ENCODE measurements at regions not wholly inside any gene's neighbourhood (a gene's known extent, or its start where the extent isn't known, plus 50 kb on each side); places are given as distances from the start of the nearest gene placed in this dataset.

DNA sequence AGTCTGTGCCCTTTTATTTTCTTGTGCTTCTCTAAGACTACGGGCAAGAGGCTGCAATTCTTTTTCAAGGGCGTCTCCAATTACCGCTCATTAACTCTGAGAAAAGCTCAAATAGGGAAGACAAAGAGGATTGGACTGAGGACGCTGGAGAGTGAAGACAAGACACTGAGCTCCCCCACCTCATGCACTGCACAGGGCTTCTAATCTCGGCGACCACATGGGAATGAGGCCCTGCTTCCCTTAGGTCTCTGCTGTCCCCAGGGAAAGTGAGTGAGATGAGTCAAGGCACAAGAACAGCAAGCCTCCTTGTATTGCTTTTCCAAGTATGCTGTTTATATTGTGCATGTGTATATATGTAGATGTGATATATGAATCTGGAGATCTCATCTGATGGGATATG is 392.2 kb upstream of the CFAP20DC start:
- no peak for DNase-seq

DNA sequence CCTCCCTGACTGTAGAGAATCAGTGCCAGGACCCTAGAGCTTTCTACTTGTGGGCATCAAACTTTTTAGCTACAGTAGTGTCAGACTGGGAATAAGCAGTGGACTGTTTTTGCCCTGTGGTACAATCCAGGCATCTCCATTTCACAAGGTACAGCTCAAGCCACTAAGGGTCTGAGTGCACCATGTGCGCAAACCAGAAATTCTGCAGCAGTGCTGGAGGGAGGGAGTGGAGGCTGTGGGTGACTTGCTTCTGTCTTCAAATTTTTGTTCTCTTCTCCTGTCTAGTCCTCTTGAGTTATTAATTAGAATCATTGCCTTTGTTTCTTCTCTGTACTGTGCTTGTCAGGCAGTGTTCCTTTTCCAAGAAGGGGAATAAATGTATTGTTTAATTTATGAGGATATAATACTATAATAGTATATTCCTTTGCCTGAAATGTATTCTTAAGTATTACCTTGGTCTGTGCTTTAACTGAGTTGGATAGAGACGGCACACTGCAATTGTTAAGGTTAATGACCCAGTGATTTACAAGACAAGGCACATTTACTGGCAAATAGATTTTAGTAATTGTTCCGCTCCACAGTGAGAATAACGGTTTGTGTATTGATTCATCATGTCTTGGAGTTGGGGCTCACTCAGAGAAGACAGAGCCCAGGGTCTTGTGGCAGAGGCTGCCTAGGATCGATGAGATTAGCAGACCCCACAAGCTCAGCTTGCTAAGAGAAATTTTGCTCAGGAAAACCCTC is 390.6 kb upstream of the CFAP20DC start:
- DNase-seq: no peak

DNA sequence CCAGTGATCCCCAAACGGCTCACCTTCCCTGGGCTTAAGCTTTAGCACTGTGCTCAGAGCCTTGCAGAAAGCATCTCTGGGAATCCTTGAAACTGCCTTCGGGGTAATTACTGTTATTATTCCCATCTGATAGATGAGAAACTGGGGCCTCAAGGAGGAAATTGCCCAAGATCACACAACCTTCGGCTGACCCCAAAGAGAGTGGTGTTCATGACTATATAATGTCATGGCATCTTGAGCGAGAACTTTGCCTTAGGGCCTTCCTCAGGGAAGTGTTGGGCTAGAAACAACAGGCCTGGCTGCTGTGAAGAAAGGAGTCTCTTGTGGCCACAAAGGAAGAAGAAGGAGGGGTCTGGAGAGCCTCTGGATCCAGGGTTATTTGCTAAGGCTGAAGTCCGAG is 388.7 kb upstream of the CFAP20DC start:
- no peak for DNase-seq

DNA sequence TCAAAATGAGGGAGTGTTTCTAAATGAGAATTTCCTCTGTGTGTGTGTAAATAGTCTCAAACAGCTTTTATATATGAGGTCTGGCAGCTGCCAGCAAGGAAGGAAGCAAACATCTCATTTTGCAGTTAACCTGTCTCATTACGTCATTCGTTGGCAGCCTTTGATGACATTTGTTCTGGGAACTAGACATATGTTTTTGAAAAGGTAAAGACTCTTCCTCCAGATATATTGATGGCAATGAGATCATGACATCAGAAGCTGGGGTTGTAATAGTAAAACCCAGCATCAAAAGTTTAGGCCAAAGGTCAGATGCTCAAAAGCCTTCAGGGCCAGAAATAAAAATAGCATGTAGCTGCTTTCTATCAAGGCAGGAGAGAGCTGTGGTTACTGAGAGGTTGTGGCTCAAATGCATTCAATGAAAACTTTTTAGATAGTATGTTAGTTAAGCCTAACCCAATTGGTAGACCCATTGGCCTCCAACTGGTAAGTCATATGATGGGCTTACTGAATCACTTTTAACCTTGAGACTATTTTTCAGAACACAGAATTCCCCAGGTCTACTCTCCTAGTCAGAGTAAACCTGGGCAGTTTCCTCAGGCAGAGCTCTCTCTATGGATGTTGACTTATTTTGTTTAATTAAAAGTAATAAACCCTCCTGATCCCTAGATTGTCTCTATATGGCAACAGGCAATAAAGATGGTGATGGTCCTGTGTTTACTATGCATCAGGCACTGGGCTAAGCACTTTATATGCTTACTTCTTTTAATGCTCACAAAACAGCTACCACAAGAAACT is 386.5 kb upstream of the CFAP20DC start:
- no peak for DNase-seq

DNA sequence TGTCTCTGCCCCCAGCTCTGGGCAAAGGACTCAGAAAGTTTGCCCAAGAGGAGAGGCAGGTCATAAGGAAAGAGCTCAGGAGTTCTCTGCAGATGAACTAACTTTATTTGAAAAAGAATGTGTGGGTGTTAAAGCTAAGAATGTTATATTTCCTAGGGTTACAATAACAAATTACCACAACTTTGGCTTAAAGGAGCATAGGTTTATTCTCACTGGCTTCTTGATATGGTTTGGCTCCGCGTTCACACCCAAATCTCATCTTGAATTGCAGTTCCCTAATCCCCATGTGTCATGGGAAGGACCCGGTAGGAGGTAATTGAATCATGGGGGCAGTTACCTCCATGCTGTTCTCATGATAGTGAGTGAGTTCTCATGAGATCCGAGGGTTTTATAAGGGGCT is 383.7 kb upstream of the CFAP20DC start:
- DNase-seq: no peak

DNA sequence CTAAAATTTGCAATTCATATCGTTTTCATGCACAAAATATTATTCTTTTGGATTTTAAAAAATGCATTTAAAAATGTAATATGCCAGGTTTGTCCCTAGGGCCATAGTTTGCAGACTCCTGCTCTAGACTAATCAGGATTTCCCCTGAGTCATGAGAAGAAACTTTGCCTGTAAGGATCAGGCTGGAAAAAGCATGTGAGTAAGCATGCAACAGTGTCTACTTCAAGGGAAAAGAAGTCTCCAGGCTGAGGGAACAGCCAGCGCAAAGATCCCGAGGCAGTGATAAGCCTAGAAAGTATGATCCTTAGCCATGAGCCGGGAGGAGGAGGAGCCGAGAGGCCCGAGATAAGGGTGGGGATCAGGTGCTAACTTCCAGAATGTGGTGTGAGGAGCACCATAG is 382.8 kb upstream of the CFAP20DC start:
- DNase-seq: no peak

DNA sequence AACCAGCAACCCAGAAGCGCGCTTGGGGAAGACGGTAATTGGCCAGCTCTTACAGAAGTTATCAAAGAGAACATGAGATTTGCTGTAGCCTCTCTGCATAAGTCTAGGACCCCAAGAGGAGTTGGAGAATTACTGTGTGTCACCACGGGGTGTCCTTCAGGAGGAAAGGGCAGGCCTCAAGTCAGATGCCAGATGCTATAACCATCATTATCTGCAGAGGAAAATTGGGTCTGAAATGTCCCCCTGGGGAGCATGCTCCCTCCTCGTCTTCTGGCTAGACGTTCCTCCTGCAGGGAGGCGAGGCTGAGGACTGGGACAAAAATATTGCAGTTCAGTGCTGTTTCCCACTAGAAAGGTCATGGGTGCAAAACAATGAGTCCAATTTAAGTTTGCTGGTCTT is 380.5 kb upstream of the CFAP20DC start:
- no peak for DNase-seq

DNA sequence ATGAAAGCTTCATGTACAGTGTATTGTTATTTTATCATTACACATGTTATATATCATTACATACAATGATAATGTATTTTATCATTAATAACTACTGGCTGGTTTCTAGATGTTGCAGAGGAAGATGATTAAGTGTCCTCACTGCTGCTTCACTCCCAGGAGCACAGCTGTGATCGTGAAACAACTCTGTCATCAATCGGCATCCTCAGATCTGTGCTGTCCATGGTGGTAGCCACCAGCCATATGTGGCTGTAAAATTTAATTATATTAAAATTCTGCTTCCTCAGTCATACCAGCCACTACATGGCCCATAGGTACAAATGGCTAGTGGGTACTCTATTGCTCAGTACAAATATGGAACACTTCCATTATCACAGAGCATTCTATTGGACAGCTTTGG is 379.4 kb upstream of the CFAP20DC start:
- DNase-seq: no peak

DNA sequence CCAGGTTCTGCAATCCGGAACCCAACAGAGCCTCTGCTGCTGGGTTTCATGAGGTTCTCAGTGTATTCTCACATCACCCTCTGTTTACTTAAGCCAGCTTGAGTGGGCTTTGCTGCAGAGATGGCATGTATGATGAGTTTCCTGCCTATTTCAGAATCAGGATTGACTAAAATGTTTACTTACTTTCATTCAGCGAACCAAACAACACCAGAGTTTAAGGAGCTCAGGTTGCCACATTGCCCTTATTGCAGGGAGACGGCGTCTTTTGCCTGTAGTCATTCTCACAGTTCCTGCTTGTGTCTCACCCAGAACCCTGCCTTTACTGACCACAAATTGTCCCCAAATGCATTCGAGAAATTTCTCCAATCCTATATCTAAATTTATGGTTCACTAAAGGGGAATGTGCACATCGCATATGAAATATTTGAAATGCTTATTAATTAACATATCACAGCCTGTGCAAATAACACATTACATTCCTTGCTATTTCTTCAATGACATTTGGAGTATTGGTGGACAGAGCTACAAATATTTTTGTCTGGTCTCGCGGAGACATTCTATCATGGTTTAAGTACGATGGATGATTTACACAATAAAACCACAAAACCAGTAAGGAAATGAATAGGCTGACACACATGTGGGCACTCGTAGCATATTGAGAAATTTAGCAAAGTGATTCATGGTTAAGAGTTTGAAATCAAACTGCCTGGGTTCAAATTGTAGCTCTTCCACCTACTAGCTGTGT is 377.2 kb upstream of the CFAP20DC start:
- no peak for DNase-seq

DNA sequence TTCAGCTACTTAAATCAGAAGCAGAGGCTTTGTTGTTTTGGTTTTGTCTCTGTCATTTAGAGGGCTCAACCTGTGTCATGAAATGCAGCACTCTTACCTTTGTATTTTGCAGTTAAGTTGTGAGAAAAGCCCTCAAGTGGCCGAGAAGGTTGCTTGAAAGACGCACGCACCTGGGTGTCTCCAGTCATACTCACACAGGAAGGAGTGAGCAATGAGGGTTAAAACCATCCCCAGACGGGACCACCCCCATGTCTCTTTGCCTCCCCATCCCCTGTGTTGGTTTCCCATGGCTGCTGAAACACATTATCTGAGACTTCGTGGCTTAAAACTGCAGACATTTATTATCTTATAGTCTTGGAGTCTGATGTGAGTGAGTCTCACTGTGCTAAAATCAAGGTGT is 376.1 kb upstream of the CFAP20DC start:
- DNase-seq: peak; percentile 63

DNA sequence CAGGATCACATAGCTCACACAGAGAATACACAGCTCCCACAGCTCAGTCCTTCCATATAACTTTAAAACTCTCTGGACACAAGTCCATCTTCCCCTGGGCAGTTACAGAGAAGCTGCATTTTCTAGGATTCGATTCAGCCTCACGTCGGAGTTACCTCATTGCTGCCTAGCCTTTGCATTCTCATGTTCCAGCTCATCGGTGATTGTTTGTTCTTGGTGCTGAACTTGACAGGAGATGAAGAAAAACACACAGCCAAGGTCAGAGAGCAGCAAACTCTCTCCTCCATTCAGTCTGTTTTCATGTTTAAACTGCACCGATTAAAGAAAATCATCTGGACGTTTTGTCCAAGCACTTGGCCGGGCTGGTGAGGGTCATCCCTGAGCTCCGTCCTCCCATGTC is 375.5 kb upstream of the CFAP20DC start:
- no peak for DNase-seq

DNA sequence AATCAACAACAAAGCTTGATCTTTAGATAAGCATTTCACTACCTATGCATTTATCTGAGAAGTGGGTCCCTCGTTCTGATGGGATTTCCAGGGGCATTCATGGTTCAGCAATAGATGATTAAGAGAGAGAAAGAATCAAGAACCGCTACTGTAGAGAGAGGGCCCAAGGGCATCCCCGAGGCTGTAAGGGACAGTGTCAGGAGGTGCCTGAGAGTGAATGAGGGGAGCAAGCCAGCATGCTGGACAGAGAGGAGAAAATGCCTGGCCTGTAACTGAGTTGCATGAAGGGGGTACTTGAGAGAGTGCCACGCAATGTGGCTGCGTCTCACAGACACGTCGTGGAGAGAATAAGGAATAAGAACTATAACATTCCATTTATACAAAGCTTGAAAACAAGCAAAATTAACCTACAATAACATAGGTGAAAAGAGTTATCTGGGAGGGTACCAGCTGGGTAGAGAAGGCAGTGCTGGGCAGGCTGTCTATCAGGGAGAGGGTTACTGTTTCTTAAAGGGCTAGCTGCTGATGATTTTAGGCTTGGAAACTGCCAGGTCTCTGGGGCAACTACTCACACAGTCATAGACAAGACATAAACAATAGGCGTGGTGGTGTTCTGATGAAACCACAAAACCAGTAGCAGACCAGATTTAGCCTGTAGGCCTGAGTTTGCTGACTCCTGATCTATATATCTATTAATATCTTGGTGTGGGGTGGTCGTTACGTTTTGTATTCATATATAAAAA is 374.6 kb upstream of the CFAP20DC start:
- DNase-seq: peak; percentile 15

DNA sequence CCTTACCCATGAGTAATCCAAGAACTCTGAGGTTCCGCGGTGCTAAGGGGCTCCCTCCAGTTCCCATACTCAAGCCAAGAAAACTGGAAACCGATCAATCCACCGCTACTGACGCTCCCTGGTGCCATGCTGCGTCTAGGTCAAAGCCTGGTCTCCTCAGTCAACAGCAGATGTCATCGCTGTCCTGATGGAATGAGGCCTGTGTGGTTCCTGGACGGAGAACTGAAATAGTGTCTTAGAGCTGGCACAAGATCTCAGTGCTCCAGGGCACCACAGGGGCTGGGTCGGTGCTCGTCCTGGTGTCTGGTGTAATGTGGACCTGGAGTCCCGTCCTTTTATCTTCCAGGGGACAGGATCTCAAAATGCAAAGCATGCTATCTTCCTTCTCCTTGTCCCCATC is 373.9 kb upstream of the CFAP20DC start:
- DNase-seq: no peak

DNA sequence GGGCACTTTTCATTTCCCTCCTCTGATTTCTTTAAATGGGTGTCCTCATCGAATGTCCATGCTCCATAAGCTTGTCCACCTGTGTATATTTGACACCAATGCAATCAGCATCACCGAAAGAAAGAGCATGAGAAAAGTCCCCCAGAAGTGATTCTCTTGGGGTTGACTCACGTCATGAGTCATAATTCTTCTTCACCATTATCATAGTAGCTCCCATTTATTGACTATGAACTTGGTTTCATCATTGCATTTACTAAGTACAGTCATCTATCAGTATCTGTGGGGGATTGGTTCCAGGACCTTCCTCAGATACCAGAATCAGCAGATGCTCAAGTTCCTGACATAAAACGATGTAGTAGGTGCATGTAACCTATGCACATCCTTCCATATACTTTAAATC is 372.5 kb upstream of the CFAP20DC start:
- DNase-seq: peak; percentile 16

DNA sequence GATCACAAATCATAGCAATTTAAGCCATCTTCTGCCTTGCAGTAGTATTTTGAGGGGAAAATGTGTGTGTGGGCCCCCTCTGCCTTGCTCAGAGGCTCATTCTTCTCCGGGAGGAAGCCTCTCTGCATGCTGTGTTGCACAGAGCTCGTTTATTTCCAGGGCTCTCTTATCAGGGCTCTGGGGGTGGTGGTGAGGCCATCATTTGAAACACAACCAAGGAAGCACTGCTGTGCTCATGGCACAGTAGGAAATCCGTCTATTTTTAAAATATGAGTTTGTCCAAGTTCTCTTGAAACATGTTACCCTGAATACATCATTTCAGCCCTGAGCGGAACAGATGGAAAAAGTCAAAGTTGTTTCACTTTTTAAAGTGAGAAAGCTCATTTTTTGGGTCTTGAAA is 369.0 kb upstream of the CFAP20DC start:
- DNase-seq: no peak

DNA sequence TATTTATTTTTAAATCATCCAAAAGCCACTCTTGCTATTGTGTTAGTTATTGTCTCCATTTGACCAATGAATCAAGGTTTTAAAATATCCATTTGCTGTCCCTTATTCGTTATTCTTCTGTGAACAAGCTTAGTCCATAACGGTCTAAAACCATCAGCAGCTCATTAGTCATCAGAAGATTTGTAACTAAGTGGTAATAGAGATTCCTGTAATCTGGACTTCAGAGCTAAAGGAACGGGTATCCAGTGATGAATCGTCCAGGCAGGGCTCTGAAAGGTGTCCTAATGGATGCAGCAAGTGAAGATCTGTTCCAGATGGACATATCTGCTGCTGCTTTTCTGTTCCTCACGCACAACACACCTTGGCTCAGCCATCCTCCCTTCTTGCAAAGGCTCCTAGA is 362.7 kb upstream of the CFAP20DC start:
- DNase-seq: no peak

DNA sequence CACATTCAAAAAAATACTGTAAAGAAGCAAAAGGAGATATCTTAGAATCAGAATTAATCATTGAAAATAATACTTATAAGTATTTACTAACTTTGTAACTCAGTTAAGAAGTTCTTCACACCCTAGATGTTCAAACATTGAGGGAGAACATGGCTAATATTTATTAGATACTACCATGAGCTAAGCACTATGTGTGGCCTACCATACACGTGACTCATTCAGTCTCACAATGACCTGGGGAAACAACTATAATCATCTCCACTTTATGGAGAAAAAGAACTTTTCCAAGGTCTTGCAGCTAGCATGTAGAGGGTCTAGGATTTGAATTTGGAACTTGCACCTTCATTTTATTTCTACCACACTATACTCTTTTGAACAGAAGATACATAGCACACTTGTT is 361.9 kb upstream of the CFAP20DC start:
- DNase-seq: no peak

DNA sequence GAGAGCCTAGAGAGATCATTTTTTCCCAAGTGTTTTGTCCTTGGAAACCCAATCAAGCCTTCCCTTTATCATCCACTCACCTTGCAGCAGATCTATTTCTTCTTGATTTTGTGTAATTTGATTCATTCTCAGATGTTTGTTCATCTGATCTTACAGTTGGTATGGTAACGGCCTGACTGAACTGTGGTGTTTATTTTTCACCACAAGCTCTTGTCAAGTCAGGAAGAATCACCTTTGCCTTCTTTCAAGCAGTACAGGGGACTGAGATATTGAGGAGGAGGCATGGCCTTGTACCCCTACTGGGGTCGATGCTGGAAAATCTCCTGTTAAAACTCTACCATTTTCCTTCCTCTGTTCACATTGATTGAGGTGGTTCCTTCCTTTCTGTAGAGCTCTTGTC is 361.4 kb upstream of the CFAP20DC start:
- DNase-seq: no peak

DNA sequence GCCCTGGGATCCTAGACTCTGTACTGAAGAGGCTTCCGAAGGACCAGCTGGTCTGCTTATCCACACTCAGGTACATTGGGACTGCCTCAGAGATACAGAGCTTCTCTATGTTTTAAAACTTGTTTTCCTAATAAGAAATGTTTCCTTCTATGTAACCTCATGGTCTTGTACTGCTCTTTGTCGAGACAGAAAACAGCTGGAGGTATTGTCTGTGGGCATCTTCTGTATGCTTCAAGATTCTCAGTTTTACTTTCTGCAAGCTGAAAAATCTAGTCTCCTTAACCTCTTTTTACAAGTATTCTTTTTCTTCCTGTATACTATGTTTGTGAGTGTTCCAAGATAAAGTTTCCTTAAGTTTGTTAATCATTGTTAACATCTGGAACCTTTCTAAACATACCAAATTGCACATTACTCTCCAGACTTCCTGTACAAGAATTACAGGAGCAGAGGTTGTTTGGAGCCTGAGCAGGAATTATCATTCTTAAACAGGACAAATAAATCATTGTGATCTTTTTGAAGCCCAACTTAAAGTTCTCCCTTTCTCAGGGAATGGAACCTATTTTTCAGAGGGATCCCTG is 358.3 kb upstream of the CFAP20DC start:
- no peak for DNase-seq

DNA sequence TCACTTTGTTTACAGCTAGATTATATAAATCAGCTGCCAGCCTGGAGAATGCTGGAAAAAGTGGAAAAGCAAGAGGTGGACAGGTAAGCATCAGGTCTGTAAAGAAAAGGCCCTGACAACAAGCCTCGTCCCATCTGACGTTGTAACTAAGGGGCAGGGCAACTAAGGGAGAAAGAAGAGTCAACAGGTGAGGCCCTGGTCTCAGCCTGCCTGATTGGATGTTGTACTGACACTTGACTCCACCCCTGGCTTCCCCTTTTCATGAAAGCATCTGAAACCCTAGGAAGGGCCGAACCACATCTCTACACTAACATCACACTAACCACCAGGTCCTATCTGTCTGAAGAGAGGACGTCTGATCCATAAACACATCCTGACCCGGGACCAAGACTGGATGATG is 357.6 kb upstream of the CFAP20DC start:
- DNase-seq: no peak

DNA sequence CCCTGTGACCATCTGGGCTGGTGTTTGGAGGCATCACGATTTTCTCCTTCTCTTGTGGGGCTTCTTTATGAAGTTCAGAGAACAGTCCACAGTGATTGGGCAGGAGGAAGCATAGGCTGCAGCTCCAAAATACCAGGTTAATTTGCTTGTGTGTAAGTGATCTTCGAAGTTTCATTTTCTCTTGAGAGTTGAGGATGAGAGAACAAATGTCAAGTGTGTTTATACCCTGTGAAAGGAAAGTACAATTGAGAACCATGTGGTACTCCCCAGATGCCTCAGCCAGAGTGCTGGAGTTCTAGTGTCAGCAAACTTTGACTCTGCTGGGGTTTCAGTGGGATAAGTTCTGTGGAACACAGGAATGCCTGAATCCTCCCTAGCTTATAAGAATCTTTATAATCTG is 357.1 kb upstream of the CFAP20DC start:
- no peak for DNase-seq

DNA sequence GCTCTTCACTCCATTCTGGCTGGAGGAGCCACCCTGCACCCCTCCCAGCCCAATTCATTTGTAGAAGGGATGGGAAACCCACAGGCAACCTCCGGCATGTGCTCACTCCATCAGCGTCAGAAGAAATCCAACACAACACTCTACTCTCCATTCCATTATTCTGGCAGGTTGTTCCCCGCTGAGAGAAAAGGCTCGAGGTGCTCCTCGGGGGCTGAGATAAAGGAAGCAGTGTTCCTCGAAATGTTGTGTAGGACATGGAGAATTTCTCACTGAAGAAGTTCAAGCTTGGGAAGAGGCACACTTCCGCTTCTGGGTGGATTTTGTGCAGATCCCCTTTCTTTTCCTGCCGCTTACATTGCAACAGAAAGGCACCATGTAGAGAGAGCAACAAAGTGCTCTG is 355.0 kb upstream of the CFAP20DC start:
- DNase-seq: no peak

DNA sequence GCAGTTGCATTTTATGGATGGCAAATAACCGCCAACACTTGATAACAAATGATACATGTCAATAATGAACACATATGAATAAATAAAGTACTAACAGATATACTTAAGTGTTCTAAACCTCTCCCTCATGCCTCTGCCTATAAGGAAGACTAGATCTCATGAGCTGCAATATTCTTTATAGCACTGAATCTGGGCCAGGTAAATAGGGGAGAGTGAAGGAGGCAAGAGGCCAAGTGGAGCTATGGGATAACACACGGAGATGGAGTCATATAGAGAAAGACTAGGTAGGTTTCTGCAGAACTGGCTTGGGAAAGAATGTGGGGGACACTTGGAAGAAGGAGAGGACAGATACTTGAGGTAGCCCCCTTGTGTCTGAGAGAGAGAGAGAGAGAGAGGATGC is 354.2 kb upstream of the CFAP20DC start:
- no peak for DNase-seq

All from stimulated activated CD4-positive, alpha-beta T cell treated with anti-CD3 and anti-CD28 coated beads, Interleukin-4, amount 100 ng/mL, for 24 hours (primary cell).